Pons (tissue), 1 donor: ENCODE measurements at regions not wholly inside any gene's neighbourhood (a gene's known extent, or its start where the extent isn't known, plus 50 kb on each side); places are given as distances from the start of the nearest gene placed in this dataset.

ENCODE experiments used
- DNase-seq: peaks from one replicate; pipeline ENCODE4 v3.0.0-alpha.2; 2016; ENCODE audit warnings: low spot score

- no peak for DNase-seq
These were observed 183.7 kb upstream of the CAMK1G start for GRCh38 chr1:209399800-209400199.

- no peak for DNase-seq
These were observed 182.9 kb upstream of the CAMK1G start for GRCh38 chr1:209400351-209401220.

GRCh38 chr1:209402697-209403096 is 180.8 kb upstream of the CAMK1G start:
- no peak for DNase-seq

DNA sequence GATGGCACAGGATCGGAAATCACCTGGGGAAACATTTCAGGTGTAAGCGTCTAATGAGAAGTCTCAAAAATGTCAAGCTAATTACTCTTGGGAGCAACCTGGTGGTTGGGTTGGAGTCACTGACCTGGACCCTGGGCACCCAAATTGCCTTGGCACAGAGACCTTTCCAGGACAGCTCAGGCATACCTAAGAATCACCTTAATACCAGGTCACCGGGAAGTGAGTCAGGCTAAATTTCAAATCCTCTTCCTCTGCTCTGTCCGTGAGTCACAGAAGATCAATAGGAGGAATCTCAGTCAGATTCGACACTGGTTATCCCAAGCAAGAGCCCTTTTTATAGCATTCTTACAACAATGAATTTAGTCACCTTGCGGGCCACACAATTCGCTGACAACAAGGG is 179.6 kb upstream of the CAMK1G start:
- no peak for DNase-seq

DNA sequence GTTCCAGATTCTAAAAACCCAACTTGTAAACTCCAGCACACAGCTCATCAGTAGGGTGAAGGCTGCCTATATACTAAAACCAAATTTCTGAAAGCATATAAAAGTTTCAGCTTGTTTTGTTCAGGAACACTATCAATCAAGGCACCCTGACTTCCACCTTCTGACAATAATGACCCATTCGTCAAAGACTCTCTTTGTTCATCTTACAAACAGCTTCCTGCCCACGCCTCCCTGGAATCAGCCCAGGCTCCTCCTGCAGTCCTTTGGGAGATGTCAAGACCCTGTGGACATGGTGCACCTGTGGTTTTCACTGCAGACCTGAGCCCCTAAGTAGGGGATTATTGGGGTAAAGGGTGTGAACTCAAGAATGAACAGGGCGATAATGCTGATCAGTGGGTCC is 178.9 kb upstream of the CAMK1G start:
- DNase-seq, result no peak

GRCh38 chr1:209405183-209405814 is 178.2 kb upstream of the CAMK1G start:
- DNase-seq, result no peak

DNA sequence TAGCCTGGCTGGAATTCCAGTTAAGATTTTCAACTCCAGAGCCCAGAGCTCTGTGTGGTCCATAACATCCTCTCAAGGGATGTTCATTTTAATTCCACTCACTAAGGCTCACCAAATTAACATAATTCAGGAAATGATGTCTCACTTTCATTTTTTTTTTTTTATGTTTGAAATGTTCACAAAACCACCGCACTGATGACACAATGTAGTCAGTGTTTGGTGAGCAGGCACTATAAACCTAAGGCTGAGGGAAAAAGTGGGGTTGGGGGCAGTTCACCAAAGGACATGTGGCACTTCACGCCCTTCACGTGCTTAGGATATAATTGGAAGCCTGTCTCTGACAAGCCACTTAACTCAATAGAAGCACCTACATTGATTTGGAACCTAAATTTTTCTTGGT is 177.3 kb upstream of the CAMK1G start:
- no peak for DNase-seq

DNA sequence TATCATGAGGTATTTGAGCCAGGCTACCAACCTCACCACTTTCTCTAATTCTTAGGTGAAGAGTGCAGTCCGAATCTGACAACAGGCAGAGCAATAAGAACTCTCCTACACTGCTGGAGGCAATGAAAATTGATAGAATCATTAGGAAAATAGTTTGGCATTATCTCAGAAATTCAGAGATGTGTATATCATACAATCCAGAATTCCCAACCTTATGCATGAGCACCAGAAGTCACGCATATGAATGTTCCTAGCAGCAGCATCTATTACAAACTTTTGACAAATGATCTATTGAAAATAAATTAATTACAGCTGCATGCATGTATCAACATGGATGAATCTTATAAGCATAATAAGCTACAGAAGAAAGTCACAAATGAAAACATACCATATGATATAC is 176.9 kb upstream of the CAMK1G start:
- no peak for DNase-seq

DNA sequence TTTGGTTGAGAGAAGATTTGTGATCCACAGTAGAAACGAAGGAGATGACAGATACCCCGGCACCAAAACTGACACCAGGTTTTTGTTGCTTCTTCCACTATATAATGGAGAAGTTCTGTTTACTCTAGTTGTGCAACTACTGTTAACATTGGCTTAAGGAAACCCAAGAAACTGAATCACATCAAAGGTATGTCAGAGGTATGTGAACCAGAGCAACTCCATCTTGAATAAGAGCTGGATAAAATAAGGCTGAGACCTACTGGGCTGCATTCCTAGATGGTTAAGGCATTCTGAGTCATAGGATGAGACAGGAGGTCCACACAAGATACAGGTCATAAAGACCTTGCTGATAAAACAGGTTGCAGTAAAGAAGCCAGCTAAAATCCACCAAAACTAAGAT is 173.7 kb upstream of the CAMK1G start:
- no peak for DNase-seq

GRCh38 chr1:209411491-209411929 is 172.0 kb upstream of the CAMK1G start:
- DNase-seq, result peak; percentile 91

GRCh38 chr1:209412036-209412435 is 171.5 kb upstream of the CAMK1G start:
- no peak for DNase-seq

- no peak for DNase-seq
These were observed 170.9 kb upstream of the CAMK1G start for GRCh38 chr1:209412566-209412965.

- DNase-seq, result no peak
These were observed 170.5 kb upstream of the CAMK1G start for GRCh38 chr1:209413062-209413461.

DNA sequence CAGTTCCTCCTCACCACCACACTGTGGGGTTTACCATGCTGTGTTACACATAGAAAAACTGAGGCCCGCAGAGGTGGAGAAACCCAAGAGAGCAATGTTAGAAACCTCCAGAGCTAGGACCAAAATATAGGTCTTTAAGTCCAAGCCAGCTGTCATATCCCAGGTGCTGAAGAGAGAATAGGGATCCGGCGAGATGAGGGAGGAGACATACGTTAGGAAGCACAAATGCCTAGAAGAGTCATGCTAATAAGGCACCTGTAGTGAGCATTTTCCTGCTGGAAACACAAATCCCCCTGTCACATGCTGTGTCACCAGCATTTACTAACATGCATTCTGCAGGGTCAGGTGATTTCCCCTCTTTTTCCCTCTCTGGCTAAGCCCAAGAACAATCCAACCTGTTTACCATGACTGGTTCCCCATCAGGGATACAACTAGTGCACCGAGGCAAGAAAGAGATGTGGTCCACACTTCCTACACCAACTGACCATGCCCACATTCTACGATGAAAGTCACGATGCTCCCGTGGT is 168.6 kb upstream of the CAMK1G start:
- DNase-seq, result no peak

- no peak for DNase-seq
These were observed 167.5 kb upstream of the CAMK1G start for GRCh38 chr1:209416039-209416438.

- DNase-seq, result no peak
These were observed 166.8 kb upstream of the CAMK1G start for GRCh38 chr1:209416716-209417115.

DNA sequence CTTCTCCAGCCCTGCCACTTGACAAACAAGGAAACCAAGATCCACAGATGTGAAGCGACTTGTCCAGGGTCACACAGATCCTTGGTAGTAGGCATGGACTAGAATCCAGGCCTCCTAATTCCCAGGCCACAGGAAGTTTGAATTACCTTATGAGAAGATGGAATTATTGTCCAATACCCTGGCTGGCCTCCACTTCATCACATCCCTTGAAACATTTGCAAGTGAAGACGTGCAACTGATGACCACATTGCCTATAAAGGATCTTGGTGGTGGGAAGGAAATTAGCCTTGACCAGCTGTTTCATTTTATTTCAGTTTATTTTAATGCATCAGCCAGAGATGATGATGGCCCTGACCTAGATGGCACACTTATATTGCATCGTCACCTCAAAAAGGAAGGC is 165.8 kb upstream of the CAMK1G start:
- no peak for DNase-seq

- DNase-seq, result no peak
These were observed 163.2 kb upstream of the CAMK1G start for GRCh38 chr1:209420276-209420675.

- no peak for DNase-seq
These were observed 162.3 kb upstream of the CAMK1G start for GRCh38 chr1:209421186-209421585.

DNA sequence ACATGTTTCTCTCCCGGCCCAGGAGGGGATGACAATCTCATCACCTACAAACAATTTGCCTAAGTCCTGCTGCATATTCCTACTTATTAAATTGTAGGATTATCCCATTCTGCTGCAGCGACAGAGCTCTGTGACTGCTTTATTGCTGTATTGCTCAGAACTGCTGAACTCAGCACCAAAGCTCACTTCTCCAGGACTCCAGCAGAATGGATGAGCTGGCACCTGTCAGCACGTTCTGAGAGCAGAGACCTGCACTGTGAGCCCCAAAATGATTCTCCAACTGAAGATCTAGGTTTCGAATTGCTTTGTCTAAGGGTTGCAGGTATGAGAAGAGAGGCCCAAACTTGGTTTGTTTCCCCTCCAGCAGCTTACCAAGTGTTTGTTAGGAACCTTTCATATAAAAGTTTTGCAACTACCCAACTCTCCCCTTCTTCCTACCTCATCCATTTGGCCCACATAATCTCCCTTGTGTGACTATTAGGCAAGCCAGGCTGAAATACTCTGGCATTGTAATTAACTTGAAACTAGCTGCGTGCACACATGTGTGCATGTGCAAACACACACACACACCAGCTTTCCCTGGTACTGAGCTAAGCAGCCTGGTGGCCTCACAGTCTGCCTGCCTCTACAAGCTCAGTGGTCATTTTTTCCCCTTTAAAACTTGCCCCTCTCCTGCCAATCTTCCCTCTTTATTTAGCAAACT is 161.4 kb upstream of the CAMK1G start:
- no peak for DNase-seq

GRCh38 chr1:209425959-209426358 is 157.6 kb upstream of the CAMK1G start:
- DNase-seq, result no peak

GRCh38 chr1:209427277-209427676 is 156.2 kb upstream of the CAMK1G start:
- no peak for DNase-seq

GRCh38 chr1:209427811-209428210 is 155.7 kb upstream of the CAMK1G start:
- no peak for DNase-seq
